Mesothelial cell of epicardium (in vitro differentiated cells): ENCODE measurements at regions not wholly inside any gene's neighbourhood (a gene's known extent, or its start where the extent isn't known, plus 50 kb on each side); places are given as distances from the start of the nearest gene placed in this dataset.

Experiments used
- DNase-seq, 2 experiments: peaks; one replicate each; pipeline ENCODE4 v3.0.0; 2021; ENCODE audit warnings: low spot score in 2 of 2; ENCODE audit not compliant: unreplicated experiment in 2 of 2
- H3K27ac Mint-ChIP-seq: 2 replicates; pipeline ENCODE4 v1.8.0; 2021; ENCODE audit warnings: mixed read lengths
- H3K27me3 Mint-ChIP-seq: 2 replicates; pipeline ENCODE4 v1.8.0; 2021; ENCODE audit warnings: low read depth, mixed read lengths
- H3K36me3 Mint-ChIP-seq: 2 replicates; pipeline ENCODE4 v1.8.0; 2021; ENCODE audit warnings: mixed read lengths
- H3K4me1 Mint-ChIP-seq: 2 replicates; pipeline ENCODE4 v1.8.0; 2021; ENCODE audit warnings: mixed read lengths
- H3K4me3 Mint-ChIP-seq: 2 replicates; pipeline ENCODE4 v1.8.0; 2021; ENCODE audit warnings: mild to moderate bottlenecking, moderate library complexity, mixed read lengths
- H3K9me3 Mint-ChIP-seq: 2 replicates; pipeline ENCODE4 v1.8.0; 2021; ENCODE audit warnings: mixed read lengths
- CTCF ChIP-seq: fragments of 200-600 bp; sonication (generic); IDR thresholded peaks from one replicate; pipeline ENCODE4 v1.5.0; 2021; ENCODE audit warnings: antibody characterized with exemption; ENCODE audit not compliant: unreplicated experiment

DNA sequence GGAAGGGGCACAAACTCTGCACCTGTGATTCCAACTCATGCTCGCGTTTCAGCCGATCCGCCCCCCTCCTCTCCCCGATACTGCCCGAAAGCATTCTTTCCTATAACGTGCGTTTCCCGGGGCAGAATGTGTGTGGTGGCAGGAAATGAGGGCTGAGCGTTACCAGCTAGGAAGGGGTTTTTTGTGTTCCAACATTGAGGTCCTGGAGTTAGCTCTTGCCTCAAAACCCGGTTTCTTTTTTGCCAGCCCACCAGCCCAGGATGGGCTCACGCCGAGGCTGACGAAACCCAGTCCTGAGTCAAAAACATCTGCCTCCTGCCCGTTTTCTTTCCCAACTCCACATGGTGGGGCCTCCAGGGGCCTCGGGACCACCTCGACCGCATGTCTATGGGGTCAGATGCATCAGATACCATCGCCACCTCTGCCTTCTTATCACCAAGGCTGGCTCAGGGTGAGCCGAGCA lies 113.7 kb upstream of the COPS8 start:
- H3K27ac Mint-ChIP-seq: peak overlapping the region; percentile 11
- TF ChIP-seq CTCF: no peak
- peaks cover 71% of the 10 kb centered on the region for H3K4me1 Mint-ChIP-seq
- no peaks in the 10 kb centered on the region for H3K27me3 Mint-ChIP-seq
- no peak for DNase-seq
- H3K36me3 Mint-ChIP-seq: no peaks in the 10 kb centered on the region
- H3K4me3 Mint-ChIP-seq: peak overlapping the region; percentile 9
- H3K9me3 Mint-ChIP-seq: no peaks in the 10 kb centered on the region

DNA sequence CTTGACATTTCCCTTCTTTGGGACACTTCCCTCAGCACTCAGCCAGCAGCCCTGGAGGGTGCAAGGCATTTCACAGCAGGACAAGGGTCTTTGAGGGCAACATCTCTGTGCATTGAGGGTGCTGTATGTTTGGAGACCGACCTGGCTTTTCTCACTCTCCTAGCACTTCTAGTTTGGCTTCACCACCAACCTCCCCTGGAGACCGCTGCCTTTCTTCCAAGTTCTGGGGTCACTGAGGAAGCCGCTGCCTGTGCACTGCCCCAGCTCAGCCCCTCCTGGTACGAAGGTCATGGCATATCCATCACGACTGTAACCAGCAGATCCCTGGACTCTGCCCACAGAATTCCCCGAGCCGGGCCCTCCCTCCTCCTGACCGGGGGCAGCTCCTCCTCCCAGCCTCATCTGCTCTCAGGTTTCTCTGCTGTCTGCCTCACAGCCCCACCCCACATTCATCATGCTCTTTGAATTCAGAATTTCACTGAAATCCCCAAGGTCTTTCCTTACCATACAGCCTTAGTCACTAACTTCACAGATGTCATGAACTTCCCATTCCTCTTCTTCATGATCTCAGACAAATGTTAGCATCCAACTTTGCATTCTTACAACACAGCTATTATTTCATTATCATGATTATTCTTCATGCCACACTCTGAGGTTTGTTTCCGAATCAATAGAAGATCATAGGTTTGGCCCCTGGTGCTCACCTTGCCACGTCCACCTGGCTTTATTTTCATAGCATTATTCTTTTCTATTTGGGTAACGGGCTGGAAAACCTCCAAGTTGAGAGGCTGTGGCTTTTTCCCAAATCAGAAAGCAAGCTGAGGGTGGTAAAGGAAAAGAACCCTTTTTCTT lies 113.0 kb upstream of the COPS8 start:
- no peaks in the 10 kb centered on the region for H3K27me3 Mint-ChIP-seq
- no peak for TF ChIP-seq CTCF
- peaks cover 66% of the 10 kb centered on the region for H3K4me1 Mint-ChIP-seq
- peak overlapping the region; percentile 9 for H3K4me3 Mint-ChIP-seq
- H3K27ac Mint-ChIP-seq: peak overlapping the region; percentile 11
- no peak for DNase-seq
- no peaks in the 10 kb centered on the region for H3K9me3 Mint-ChIP-seq
- no peaks in the 10 kb centered on the region for H3K36me3 Mint-ChIP-seq

- H3K27me3 Mint-ChIP-seq: no peaks in the 10 kb centered on the region
- TF ChIP-seq CTCF: no peak
- peak overlapping the region; percentile 75 for H3K27ac Mint-ChIP-seq
- no peak overlapping the region for H3K4me3 Mint-ChIP-seq
- H3K4me1 Mint-ChIP-seq: peaks cover 63% of the 10 kb centered on the region
- no peaks in the 10 kb centered on the region for H3K9me3 Mint-ChIP-seq
- no peaks in the 10 kb centered on the region for H3K36me3 Mint-ChIP-seq
- no peak for DNase-seq
Observed at GRCh38 chr2:236973343-236973980, 112.2 kb upstream of the COPS8 start.

- H3K27me3 Mint-ChIP-seq: no peaks in the 10 kb centered on the region
- no peak overlapping the region for H3K4me3 Mint-ChIP-seq
- peaks cover 56% of the 10 kb centered on the region for H3K4me1 Mint-ChIP-seq
- H3K36me3 Mint-ChIP-seq: no peaks in the 10 kb centered on the region
- H3K27ac Mint-ChIP-seq: no peak overlapping the region
- TF ChIP-seq CTCF: no peak
- no peak for DNase-seq
- no peaks in the 10 kb centered on the region for H3K9me3 Mint-ChIP-seq
Observed at GRCh38 chr2:236974148-236974547, 111.5 kb upstream of the COPS8 start.

DNA sequence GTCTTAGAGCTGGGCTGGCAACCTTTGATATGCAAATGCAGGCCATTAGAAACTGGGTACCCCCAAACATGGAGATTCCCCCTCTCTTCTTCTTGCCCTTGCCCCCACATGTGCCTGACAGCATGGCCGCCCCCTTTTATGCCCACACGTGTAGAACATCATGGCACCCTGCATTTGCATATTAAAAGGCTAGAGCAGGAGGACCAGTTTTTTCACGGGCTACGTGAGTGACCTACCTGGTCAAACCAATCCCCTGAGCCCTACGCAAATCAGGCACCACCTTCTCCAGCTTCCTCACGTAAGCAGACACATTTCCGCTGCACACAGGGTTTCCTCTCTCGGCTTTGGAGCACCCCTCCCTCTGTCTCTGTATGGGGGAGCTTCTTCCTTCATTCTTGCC lies 110.9 kb upstream of the COPS8 start:
- H3K9me3 Mint-ChIP-seq: no peaks in the 10 kb centered on the region
- H3K4me1 Mint-ChIP-seq: peaks cover 50% of the 10 kb centered on the region
- no peak for DNase-seq

More for the DNA sequence above, 110.9 kb upstream of the COPS8 start:
- Mint-ChIP-seq H3K4me3 (no peak overlapping the region), H3K27me3 (no peaks in the 10 kb centered on the region), H3K27ac (no peak overlapping the region), H3K36me3 (no peaks in the 10 kb centered on the region)
- no peak for TF ChIP-seq CTCF
